ENCODE measurements at regions not wholly inside any gene's neighbourhood (a gene's known extent, or its start where the extent isn't known, plus 50 kb on each side); places are given as distances from the start of the nearest gene placed in this dataset.

- TF ChIP-seq, protein P1, sequence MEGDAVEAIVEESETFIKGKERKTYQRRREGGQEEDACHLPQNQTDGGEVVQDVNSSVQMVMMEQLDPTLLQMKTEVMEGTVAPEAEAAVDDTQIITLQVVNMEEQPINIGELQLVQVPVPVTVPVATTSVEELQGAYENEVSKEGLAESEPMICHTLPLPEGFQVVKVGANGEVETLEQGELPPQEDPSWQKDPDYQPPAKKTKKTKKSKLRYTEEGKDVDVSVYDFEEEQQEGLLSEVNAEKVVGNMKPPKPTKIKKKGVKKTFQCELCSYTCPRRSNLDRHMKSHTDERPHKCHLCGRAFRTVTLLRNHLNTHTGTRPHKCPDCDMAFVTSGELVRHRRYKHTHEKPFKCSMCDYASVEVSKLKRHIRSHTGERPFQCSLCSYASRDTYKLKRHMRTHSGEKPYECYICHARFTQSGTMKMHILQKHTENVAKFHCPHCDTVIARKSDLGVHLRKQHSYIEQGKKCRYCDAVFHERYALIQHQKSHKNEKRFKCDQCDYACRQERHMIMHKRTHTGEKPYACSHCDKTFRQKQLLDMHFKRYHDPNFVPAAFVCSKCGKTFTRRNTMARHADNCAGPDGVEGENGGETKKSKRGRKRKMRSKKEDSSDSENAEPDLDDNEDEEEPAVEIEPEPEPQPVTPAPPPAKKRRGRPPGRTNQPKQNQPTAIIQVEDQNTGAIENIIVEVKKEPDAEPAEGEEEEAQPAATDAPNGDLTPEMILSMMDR (IDR thresholded peaks at IDR 0.05; ENCODE audit: low read depth, low read length): no peak
- TF ChIP-seq POLR2A (IDR thresholded peaks at IDR 0.05; ENCODE audit: extremely low read depth, insufficient read length): no peak
These were observed 433.0 kb upstream of the REG3G start for GRCh38 chr2:78592491-78592890.

Measured in NB4 (cell line).